NCI-H226 (cell line): ENCODE measurements at regions not wholly inside any gene's neighbourhood (a gene's known extent, or its start where the extent isn't known, plus 50 kb on each side); places are given as distances from the start of the nearest gene placed in this dataset.
"Not testable (repeated sequence)": the region's sequence is repeated elsewhere in the genome, so short reads cannot be mapped to it uniquely, and the experiment has no call there.

ENCODE experiments used
- DNase-seq: peaks from one replicate; pipeline ENCODE4 v3.0.0-alpha.2; 2015

DNA sequence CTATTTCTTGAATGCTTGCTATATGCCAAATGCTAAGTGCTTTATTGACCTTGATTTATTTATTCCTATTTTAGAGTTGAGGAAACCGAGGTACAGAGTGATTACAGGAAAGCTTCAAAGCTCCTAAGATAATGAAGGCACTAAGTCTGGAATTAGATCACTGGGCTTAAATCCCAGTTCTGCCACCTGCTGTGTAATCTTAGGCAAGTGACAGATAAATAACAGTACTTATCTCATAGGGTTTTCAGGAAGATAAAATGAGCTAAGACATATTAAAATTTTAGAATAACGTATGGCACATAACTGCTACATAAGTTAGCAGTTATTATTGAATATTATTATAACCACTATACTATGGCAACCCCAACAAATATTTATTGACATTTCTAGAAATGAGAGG lies 843.8 kb downstream of the DTWD2 start:
- no peak for DNase-seq

GRCh38 chr5:118139361-118139760 lies 849.0 kb downstream of the DTWD2 start:
- no peak for DNase-seq

- DNase-seq, result no peak
These were observed 862.2 kb downstream of the DTWD2 start for GRCh38 chr5:118126159-118126558.

GRCh38 chr5:118125687-118126086 lies 862.7 kb downstream of the DTWD2 start:
- no peak for DNase-seq

DNA sequence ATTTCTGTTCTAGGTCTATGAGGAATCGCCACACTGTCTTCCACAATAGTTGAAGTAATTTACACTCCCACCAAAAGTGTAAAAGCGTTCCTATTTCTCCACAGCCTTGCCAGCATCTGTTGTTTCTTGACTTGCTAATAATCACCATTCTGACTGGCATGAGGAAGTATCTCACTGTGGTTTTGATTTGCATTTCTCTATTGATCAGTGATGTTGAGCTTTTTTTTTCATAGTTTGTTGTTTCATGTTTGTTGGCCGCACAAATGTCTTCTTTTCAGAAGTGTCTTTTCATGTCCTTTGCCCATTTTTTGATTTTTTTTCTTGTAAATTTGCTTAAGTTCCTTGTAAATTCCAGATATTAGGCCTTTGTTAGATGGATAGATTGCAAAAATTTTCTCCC lies 867.1 kb downstream of the DTWD2 start:
- no peak for DNase-seq

DNA sequence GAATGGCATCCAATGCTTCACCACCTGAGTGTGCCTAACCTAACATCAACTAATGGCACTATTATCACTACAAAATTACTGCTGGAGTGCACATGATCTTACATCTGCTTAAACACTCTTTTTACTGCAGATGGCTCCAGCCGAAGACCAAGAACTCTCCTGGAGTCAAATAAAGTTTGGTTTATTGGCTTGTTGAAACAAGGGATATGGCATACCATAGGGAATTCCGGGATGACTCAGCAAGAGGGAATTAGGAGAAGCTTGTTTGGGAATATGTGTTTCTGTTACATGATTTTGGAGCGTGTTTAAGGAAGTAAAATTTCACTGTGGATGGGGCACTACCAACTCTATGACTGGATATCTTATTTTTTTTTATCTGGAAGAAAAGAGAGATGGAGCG lies 872.6 kb downstream of the DTWD2 start:
- no peak for DNase-seq

DNA sequence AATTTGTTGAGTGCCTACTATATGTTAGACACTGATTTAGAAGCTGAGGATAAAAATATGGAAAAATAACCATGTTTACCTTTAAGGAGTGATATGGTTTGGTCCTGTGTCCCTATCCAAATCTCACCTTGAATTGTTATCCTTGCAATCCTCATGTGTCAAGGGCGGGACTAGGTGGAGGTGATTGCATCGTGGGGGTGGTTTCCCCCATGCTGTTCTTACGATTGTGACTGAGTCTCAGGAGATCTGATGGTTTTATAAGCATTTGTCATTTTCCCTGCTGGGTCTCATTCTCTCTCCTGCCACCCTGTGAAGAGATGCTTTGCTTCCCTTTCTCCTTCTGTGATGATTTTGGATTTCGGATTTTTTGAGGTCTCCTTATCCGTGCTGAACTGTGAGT lies 876.4 kb downstream of the DTWD2 start:
- DNase-seq, result no peak

DNA sequence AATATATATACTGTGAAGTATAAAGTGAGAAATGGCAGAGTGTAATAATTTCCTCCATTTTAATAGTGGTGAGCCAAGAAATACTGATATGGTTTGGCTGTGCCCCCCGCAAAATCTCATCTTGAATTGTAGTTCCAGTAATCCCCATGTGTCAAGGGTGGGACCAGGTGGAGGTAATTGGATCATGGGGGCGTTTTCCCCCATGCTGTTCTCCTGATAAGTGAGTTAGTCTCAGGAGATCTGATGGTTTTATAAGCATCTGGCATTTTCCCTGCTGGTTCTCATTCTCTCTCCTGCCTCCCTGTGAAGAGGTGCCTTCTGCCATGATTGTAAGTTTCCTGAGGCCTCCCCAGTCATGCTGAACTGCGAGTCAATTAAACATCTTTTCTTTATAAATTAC lies 881.1 kb downstream of the DTWD2 start:
- DNase-seq, result not testable (repeated sequence)

DNA sequence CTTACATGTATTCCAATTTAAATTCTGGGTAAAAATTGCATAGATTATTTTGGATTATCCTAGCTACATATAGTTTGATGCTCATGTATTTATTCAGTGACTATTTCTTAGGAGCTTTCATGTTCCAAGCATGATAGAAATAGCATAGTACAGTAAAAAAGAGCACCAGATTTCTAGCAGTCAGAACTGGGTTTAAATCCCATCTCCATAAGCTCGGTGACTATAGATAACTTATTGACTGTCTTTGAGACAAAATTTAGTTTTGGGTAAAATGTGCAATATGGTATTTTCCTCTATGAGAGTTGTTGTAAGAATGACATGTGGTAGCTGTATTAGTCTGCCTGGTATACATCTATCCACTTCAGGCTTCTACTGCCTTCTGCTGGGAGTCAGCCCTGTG lies 889.6 kb downstream of the DTWD2 start:
- no peak for DNase-seq

DNA sequence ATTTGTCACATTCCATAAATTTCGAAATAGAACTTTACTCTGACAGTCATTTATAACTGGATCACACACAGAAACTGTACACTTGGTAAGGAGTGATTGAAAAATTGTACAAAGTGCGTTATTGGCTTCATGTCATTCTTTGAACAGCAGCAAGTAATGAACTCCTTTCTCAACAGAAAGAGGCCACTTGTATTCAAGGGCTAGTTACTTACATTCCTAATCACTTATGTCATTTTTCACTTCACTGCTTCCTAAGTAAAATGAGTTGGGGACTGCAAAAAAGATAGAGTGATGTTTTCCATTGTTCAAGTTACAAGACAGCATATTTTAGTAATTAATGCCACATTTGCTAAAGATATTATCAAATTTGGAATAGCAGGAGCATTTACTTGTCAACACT lies 893.2 kb downstream of the DTWD2 start:
- DNase-seq, result no peak

DNA sequence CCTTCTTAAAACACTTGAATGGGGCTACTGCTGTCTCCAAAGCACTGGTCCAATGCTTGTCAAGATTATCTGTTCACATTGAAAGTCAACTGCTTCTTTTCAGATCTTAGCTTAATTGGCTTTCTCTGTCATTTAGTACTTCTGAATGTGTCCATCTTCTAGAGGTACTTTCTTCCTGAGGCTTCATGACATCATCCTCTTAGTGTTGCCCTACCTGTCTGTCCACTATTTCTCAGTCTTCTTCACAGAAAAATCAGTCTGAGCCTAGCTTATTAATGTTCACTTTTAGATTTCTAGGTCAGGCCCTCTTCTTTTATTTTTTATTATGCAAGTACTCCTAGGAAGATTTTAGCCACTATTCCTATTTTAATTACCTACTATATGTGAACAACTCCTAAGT lies 899.9 kb downstream of the DTWD2 start:
- DNase-seq, result no peak

DNA sequence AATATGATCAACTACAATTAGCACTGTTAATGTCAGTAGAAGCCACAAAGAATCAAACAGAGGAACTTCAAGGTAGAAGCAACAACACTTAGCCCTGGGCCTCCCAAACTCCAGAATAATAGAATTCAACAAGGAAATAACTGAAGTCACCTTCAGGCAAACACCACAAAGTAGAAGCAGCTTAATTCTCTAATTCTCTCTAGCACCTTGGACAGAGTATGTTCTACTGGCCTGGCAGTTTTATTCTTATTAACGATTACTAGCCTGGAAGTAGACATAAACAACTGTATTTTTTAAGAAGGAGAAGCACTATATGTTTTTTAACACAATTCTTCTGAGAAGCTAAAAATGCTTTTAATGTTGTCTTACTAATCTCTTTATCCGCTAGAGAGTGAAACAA lies 911.9 kb downstream of the DTWD2 start:
- DNase-seq, result no peak

DNA sequence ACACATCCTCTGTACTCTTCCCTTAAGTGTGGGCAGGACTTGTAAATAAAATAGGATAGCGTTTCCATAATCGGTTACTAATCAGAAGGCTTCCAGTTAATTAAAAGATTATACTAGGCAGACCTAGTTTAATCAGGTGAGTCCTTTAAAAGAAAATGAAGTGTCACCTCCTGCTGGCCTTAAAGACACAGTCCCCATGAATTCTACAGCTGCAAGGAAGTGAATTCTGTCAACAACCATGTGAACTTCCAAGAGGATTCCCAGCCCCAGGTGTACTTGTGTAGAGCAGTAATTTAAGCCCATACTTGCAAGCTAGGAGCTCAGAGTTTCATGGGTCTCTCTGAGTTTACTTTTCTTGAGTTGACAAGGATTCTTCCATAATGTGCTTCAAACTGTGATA lies 918.3 kb downstream of the DTWD2 start:
- no peak for DNase-seq

DNA sequence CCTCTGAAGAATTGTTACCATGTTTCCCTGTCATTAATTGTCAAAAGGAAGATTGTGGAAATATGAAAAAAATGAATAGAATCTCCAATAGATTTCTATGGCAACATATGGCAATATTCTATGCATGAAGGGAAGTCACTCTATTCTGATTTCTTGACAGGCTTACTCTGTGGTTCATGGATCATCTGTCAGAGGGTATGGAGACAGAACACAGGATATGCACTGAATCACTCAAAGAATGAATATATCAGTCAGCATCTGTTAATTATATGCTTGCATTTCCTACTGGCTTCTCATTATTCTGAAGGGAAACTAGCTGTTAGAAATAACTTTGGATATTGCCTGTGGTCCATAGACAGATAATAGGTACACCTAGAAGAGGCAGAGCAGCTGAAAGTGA lies 918.9 kb downstream of the DTWD2 start:
- DNase-seq, result no peak

GRCh38 chr5:118068886-118069285 lies 919.5 kb downstream of the DTWD2 start:
- DNase-seq, result no peak

DNA sequence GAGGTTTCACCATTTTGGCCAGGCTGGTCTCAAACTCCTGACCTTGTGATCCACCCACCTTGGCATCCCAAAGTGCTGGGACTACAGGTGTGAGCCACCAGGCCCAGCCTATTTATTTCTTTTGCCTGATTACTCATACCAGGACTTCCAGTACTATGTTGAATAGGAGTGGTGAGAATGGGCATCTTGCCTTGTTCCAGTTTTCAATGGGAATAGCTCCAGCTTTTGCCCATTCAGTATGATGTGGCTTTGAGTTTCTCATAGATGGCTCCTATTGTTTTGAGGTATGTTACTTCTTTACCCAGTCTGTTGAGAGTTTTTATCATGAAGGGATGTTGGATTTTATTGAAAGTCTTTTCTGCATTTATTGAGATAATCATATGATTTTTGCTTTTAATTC lies 924.5 kb downstream of the DTWD2 start:
- DNase-seq, result not testable (repeated sequence)

DNA sequence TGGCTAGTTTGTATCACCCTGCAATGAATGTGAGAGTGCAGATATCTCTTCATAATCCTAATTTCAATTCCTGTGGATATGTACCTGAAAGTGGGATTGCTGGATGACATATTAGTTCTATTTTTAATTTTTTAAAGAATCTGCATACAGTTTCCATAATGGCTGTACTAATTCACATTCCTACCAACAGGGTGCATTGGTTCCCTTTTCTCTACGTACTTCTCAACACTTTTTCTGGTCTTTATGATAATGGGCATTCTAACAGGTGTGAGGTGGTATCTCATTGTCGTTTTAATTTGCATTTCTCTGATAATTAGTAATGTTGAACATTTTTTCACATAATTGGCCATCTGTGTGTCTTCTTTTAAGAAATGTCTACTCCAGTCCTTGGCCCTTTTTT lies 927.5 kb downstream of the DTWD2 start:
- no peak for DNase-seq

DNA sequence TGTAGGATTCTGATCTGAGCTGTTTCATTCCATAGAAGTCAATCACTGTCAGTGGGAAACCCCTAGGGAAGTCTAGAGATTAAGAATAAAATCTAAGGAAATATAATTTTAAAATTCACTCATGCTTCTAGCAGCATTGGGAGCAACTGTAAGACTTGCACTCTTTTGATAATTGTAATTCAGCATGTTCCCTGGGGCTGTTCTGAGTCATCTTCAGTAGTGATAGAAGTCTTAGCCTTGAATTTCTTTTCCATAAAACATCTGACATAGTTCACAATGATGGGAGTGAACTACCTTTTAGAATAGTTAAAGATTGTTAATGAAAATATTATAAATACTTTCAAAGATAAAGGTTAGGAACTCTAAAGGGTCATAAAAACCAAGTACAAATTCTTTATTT lies 935.8 kb downstream of the DTWD2 start:
- no peak for DNase-seq

GRCh38 chr5:118044169-118044568 lies 944.2 kb downstream of the DTWD2 start:
- no peak for DNase-seq

DNA sequence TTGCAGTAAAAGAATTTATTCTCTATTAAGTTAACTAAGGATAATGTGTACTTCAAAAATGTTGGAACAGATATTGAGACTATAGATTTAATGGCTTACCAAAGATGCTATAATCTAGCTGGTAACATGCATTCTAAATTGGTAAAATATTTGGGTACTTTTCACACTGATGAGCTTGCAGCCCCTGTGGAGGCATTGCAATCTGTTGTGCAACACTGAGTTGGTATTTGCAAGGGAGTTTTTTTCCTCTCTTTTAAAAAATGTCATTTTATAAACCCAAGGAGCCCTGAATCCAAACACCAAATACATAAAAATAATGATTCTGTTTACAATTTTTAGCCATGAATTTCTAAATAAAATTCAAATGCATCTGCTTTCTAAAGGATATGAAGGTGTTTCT lies 944.8 kb downstream of the DTWD2 start:
- DNase-seq, result no peak

DNA sequence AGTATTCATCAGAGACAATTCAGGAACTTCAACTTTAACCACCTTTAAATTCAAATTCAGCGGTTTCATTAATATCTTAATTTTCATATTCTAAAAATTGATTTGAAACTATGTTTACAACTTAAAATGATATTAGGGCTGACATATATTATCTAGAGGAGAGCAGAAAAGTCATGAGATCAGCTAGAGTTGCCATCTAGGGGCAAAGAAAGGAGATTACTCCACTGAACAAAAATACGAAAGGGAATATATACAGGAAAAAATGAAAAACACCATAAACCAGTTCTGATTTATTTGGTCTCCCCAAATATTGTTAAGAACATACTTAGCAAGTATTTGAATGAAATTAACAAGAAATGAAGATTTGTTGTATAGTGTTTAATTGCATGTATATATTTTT lies 946.3 kb downstream of the DTWD2 start:
- no peak for DNase-seq

DNA sequence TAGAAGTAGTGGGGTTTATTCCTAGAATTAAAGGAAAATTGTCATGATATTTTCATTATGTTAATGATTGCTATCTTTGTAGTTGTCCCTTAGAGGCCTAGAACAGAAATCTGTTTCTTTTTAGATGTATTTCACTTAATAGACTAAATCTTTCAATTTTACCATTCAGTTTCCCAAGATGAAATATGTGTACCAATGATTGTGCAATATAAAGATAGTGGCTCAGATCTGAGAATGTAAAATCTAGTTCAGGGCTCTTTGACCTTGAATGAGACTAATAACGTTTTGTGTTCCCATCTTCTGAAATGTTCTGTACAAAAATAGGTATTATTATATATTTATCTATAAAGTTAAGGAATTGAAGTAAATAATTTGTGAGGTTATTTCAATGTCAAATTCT lies 947.9 kb downstream of the DTWD2 start:
- DNase-seq, result no peak

DNA sequence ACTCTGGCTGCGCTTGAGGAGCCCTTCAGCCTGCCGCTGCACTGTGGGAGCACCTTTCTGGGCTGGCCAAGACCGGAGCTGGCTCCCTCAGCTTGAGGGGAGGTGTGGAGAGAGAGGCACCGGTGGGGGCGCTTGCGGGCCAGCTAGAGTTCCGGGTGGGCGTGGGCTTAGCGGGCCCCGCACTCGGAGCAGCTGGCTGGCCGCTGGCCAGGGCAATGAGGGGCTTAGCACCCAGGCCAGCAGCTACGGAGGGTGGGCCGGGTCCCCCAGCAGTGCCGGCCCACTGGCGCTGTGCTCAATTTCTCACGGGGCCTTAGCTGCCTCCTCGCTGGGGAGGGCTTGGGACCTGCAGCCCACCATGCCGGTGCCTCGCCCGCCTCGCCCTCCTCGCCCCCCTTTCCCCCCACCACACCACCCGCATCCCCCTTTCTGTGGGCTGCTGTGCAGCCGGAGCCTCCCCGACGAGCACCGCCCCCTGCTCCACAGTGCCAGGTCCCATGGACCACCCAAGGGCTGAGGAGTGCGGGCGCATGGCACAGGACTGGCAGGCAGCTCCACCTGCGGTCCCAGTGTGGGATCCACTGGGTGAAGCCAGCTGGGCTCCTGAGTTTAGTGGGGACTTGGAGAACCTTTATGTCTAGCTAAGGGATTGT lies 954.5 kb downstream of the DTWD2 start:
- DNase-seq, result no peak

DNA sequence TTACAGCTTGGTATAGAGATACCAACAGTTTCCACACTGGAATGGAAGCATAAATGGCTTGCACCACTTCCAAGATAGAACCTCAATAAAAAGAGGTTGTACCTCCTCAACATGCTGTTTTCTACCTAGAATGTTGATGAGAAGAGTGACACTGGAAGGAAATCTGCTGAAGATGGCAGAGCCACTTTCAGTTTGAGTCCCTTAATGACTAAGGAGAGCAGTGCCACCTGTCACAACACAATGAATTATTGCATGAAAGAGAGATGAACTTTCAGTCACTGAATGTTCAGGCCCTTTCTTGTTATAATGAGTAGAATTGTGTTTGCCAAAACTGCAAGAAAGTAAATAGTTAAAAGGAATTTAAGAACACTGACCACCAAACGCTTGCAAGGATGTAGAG lies 958.5 kb downstream of the DTWD2 start:
- DNase-seq, result no peak

GRCh38 chr5:118022062-118022461 lies 966.3 kb downstream of the DTWD2 start:
- no peak for DNase-seq

GRCh38 chr5:118017536-118017935 lies 970.8 kb downstream of the DTWD2 start:
- DNase-seq, result no peak
